ENCODE measurements at regions not wholly inside any gene's neighbourhood (a gene's known extent, or its start where the extent isn't known, plus 50 kb on each side); places are given as distances from the start of the nearest gene placed in this dataset.

DNA sequence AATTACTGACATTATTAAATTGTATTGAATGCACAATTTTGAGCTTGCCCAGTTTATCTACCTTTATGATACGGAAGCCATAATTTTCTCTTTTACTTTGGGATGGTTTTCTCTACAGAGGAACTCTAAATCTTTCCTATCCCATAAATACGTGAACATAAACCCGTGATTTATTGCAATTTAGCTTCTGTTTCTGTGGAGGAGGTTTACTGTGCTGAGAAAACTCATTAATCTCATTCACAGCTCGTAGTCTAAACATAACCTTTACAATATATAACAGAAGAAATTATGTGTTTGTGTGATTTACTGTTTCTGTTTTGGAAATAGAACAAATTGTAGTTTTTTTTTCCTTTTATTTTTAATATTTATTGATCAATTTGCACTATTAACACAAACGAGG is 207.1 kb upstream of the PCDH9 start:
- H3K27ac ChIP-seq = no peak overlapping the region
- H3K4me1 ChIP-seq = no peaks in the 10 kb centered on the region
- H3K27me3 ChIP-seq (replicated peaks in 1 of 7) = no peaks in the 10 kb centered on the region
- WGBS, 5 donors = 59 to 76% (median 64%) methylated on average over 5 of the region's 5 CpGs
- intact Hi-C loops (cut with DNase I; ENCODE audit: low total_unique reads) = no loop called here
- H3K9me3 ChIP-seq = no peaks in the 10 kb centered on the region
- TF ChIP-seq POLR2A (IDR thresholded peaks at IDR 0.05) = no peak
- TF ChIP-seq, protein P1, sequence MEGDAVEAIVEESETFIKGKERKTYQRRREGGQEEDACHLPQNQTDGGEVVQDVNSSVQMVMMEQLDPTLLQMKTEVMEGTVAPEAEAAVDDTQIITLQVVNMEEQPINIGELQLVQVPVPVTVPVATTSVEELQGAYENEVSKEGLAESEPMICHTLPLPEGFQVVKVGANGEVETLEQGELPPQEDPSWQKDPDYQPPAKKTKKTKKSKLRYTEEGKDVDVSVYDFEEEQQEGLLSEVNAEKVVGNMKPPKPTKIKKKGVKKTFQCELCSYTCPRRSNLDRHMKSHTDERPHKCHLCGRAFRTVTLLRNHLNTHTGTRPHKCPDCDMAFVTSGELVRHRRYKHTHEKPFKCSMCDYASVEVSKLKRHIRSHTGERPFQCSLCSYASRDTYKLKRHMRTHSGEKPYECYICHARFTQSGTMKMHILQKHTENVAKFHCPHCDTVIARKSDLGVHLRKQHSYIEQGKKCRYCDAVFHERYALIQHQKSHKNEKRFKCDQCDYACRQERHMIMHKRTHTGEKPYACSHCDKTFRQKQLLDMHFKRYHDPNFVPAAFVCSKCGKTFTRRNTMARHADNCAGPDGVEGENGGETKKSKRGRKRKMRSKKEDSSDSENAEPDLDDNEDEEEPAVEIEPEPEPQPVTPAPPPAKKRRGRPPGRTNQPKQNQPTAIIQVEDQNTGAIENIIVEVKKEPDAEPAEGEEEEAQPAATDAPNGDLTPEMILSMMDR (IDR thresholded peaks at IDR 0.05 in 8 of 11, conservative IDR thresholded peaks at IDR 0.05 in 3 of 11) = no peak
- TF ChIP-seq POLR2AphosphoS5 (IDR thresholded peaks at IDR 0.05) = no peak
- H3K36me3 ChIP-seq = no peaks in the 10 kb centered on the region
- no peak for DNase-seq
- no peak overlapping the region for H3K4me3 ChIP-seq

DNA sequence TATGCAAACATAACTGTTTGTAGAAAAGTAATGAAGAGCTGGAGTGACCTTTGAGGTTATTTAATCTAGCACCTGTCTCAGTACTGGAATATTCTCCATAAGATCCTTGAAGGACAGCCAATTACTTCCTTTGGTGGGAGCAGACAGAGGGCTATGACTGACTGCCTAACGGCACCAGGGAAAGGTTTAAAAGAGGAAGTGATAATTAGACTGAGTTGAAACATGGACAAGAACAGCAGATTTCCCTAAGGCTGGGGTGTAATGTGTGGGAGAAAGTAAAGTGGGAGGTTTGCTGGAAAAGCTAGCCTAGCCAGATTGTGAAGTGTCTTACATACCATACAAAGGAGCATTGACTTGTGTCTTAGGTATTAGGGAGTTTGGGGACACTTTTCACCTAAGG is 191.3 kb upstream of the PCDH9 start:
- intact Hi-C loops (cut with DNase I; ENCODE audit: low total_unique reads) = no loop called here
- Histone ChIP-seq H3K27me3 (replicated peaks in 1 of 7) (no peaks in the 10 kb centered on the region), H3K4me3 (no peak overlapping the region), H3K36me3 (no peaks in the 10 kb centered on the region), H3K9me3 (no peaks in the 10 kb centered on the region), H3K27ac (no peak overlapping the region), H3K4me1 (no peaks in the 10 kb centered on the region)
- TF ChIP-seq, protein P1 (IDR thresholded peaks at IDR 0.05 in 8 of 11, conservative IDR thresholded peaks at IDR 0.05 in 3 of 11) = no peak
- no peak for TF ChIP-seq POLR2A (IDR thresholded peaks at IDR 0.05)
- TF ChIP-seq POLR2AphosphoS5 (IDR thresholded peaks at IDR 0.05) = no peak
- DNase-seq = no peak
- 8 to 40% (median 23%) methylated on average over 1 of the region's 1 CpG for WGBS, 5 donors

DNA sequence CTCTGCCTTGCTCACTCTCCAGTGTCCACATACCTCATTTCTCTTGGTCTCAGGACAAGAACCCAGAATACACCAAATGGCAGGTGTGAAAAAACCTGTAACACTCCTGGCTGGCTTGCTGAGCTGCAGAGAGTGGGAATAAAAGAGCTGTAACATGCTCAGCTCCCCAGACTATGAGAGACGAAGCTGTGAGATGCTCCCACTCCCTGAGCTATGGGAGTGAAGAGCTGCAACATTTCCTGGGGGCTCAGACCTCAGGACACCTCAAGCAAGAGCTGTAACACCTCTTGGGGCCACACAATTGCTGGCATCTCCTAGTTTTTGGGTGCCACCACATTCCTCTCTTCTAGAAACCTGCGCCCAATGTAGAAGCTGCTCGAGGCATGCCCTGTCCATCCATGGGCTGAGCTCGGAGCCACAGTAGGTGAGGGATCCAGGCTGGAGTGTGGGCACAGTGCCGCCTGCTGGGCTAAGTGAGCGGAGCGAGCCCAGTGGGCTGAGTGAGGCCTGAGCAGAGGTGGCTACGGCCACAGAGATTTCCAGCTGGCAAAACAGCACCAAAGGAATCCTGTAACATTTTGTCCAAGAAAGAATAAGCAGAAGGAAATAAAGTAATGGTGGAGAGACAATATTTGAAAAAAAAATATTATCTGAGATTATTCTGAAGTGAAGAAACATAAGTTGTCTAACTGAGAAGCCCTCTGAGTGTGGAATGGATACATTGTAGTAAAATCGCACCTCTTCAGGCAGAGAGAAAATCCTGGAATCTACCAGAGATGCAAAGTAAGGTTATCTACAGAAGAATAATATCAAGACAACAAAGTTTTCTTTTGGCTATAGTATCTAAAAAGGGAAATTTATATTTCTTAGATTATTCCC is 186.2 kb upstream of the PCDH9 start:
- intact Hi-C loops (cut with DNase I; ENCODE audit: low total_unique reads) = no loop called here
- H3K27ac ChIP-seq = no peak overlapping the region
- no peaks in the 10 kb centered on the region for H3K4me1 ChIP-seq
- no peak for TF ChIP-seq POLR2AphosphoS5 (IDR thresholded peaks at IDR 0.05)
- TF ChIP-seq POLR2A (IDR thresholded peaks at IDR 0.05) = no peak
- TF ChIP-seq, protein P1 (IDR thresholded peaks at IDR 0.05 in 8 of 11, conservative IDR thresholded peaks at IDR 0.05 in 3 of 11) = no peak
- H3K4me3 ChIP-seq = no peak overlapping the region
- peaks cover 0 to 3% (median 0%) of the 10 kb centered on the region in 8 donors for H3K9me3 ChIP-seq
- 73 to 91% (median 85%) methylated on average over 9 of the region's 9 CpGs for WGBS, 5 donors
- H3K27me3 ChIP-seq (replicated peaks in 1 of 7) = no peaks in the 10 kb centered on the region
- H3K36me3 ChIP-seq = no peaks in the 10 kb centered on the region
- no peak for DNase-seq

DNA sequence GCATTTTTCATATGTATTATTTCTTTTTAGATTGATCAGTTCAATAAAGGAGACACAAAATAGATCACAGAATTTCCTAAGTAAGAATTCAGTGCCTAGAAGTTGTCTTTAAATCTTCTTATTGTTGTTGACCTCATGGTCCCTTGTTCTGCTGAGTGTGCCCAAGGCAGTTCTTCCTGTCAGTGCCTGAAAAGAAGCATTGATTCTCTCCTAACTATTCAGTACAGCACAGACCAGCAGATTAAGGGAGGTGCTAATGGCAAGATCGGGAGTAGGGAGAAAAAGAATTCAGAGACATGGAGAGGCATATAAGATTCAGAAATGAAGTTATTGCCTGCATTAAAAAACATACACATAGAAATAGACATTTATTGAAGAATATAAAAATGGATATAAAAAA is 180.5 kb upstream of the PCDH9 start:
- no peaks in the 10 kb centered on the region for H3K36me3 ChIP-seq
- no peak for TF ChIP-seq POLR2AphosphoS5 (IDR thresholded peaks at IDR 0.05)
- no peak for TF ChIP-seq POLR2A (IDR thresholded peaks at IDR 0.05)
- TF ChIP-seq, protein P1 (IDR thresholded peaks at IDR 0.05 in 8 of 11, conservative IDR thresholded peaks at IDR 0.05 in 3 of 11) = no peak
- intact Hi-C loops (cut with DNase I; ENCODE audit: low total_unique reads) = no loop called here
- H3K4me3 ChIP-seq = no peak overlapping the region
- no peaks in the 10 kb centered on the region for H3K4me1 ChIP-seq
- H3K9me3 ChIP-seq = peaks cover 0 to 3% (median 0%) of the 10 kb centered on the region in 8 donors
- no peaks in the 10 kb centered on the region for H3K27me3 ChIP-seq (replicated peaks in 1 of 7)
- no peak overlapping the region for H3K27ac ChIP-seq
- DNase-seq = no peak
- 60 to 82% (median 81%) methylated on average over 1 of the region's 1 CpG for WGBS, 5 donors

All from spleen (tissue), 11 donors.